ENCODE measurements at regions not wholly inside any gene's neighbourhood (a gene's known extent, or its start where the extent isn't known, plus 50 kb on each side); places are given as distances from the start of the nearest gene placed in this dataset.
A peak's percentile ranks its signal among the peaks of the same experiment; 100 is the strongest.
"Not testable (repeated sequence)": the region's sequence is repeated elsewhere in the genome, so short reads cannot be mapped to it uniquely, and the experiment has no call there.

DNA sequence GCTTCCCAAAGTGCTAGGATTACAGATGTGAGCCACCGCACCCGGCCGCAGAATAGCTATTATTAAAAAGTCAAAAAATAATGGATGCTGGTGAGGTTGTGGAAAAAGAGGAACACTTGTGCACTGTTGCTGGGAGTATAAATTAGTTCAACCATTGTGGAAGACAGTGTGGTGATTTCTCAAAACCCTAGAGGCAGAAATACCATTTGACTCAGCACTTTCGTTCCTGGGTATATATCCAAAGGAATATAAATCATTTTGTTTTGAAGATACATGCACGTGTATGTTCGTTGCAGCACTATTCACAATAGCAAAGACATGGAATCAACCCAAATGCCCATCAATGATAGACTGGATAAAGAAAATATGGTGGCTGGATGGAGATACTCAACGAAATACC is 132.1 kb upstream of the MED13 start:
- DNase-seq (ENCODE audit: low spot score) = not testable (repeated sequence)

DNA sequence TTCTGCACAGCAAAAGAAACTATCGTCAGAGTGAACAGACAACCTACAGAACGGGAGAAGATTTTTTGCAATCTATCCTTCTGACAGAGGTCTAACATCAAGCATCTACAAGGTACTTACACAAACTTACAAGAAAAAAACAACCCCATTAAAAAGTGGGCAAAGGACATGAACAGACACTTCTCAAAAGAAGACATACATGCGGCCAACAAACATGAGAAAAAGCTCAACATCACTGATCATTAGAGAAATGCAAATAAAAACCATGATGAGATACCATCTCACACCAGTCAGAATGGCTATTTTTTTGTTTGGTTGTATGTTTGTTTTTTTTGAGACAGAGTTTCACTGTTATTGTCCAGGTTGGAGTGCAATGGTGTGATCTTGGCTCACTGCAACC is 131.5 kb upstream of the MED13 start:
- DNase-seq (ENCODE audit: low spot score) = not testable (repeated sequence)

DNA sequence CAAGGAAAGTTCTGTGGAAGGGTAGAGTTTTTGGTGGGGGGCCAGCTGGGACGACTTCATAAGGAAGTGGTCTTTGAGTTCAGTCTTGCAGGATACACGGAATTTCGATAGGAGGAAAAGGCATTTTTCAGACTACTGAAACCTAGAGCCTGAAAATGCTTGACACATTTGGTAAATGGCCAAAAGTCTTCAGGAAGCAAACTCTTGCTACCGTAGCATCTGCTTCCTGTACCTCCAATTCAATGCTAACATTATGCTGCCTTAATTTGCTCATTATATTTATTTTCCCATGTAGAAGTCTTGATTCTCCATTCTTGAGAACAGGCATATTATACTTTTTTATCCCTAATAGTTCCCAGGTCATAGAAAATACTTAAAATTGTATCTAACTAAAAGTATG is 129.3 kb upstream of the MED13 start:
- DNase-seq (ENCODE audit: low spot score) = no peak

DNA sequence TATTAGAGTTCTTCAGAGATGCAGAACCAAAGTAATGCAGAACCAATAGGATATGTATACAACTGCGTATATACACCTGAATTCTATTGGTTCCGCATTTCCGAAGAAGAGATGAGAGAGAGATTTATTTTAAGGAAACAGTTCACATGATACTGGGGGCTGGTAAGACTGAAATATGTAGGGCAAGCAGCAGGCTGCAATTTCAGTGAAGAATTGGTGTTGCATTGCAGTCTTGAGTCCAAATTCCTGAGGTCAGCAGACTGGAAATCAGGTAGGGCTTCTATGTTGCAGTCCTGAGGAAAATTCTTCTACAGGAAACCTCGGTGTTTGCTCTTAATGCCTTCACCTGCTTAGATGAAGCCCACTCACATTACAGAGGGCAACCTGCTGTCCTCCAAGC is 128.2 kb upstream of the MED13 start:
- no peak for DNase-seq (ENCODE audit: low spot score)

DNA sequence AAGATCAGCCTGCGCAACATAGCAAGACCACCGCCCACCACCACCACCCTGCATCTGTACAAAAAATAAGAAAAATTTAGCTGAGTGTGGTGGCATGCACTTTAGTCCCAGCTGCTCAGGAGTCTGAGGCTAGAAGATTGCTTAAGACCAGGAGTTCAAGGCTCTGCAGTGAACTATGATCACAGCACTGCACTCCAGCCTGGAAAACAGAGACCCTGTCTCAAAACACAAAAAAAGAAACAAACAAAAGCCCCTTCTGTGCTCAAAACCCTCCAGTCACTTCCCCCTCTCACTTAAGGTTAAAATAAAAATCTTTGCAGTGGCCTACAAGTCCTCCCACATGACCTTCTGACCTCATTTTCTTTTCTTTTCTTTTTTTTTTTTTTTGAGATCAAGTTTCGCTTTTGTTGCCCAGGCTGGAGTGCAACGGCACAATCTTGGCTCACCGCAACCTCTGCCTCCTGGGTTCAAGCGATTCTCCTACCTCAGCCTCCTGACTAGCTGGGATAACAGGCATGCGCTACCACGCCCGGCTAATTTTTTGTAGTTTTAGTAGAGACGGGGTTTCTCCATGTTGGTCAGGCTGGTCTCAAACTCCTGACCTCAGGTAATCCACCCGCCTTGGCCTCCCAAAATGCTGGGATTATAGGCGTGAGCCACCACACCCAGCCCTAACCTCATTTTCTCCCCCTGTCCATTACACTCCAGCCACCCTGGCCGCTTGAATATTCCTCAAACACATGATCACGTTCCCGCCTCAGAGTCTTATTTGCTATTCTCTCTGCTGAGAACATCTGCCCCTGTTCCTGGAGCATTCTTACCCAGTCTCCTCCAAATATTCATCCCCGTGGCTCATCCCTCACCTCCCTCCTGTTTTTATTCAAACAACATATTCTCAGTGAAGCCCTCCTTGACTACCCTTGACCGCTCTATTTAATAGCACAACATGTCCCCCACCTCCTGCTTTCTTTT is 126.6 kb upstream of the MED13 start:
- no peak for DNase-seq (ENCODE audit: low spot score)

DNA sequence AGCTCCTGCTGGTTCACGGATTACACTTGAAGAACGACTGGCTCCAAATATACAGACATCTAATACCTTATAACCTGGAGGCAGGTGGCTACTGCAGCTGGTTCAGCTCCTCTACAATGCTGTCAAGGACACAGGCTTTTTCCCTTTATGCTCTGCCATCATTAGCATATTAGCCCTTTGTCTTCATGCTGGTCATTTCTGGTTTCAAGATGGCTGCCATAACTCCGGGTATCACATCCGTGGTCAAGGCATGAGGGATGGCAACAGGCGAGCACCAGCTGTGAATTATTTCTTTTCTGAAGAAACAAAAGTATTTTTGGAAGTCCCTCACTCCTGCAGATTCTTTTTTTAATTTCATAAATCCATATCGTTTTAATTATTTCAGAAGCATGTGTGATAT is 124.3 kb upstream of the MED13 start:
- DNase-seq (ENCODE audit: low spot score) = no peak

DNA sequence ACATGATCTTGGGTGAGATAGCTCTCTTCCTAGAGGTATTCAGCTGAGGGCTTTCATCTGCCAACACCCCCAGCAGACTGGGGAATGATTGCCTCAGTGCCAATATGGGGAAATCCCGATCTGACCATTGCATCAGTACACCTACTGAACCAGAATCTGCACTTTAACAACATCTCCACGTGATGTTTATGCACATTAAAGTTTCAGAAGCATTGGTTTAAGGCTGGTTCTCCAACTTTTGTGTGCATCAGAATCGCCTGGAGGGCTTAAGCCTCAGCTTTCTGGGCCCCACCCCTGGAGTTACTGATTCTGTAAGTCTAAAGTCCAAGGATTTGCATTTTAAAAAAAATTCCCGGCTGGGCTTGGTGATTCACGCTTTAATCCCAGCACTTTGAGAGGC is 123.6 kb upstream of the MED13 start:
- DNase-seq (ENCODE audit: low spot score) = no peak

DNA sequence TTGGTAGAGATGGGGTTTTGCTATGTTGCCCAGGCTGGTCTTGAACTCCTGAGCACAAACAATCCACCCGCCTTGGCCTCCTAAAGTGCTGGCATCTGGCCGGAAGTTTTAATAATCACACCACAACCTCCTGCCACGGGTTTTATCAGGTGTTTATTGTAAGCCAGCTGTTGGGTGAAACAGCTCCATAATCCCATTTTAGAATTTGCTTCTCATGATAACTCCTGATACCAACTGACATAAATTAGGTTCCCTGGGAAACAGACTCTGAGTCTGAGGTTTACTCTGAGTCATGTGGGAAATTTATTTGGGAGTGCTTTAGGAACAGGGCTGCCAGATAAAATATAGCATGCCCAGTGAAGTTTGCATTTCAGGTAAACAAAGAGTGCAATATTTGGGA is 122.6 kb upstream of the MED13 start:
- peak; percentile 95 for DNase-seq (ENCODE audit: low spot score)

DNA sequence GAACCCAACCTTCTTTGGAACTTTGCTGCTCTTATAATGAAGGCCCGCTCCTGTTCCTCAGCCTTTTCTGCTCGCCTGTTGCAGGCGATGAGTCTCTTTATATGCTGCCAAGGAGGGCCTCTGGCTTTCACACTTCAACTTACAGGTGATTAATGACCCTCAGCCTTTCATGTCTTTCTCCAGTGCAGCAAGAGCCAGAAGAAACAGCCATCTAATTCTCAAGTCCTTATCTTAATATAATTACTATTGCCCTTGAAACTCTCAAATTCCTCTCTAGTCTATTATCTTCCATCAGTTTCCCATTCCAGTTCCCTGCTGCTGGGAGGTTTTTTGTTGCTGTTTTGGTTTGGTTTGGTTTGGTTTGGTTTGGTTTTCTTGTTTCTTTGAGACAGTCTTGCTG is 121.8 kb upstream of the MED13 start:
- no peak for DNase-seq (ENCODE audit: low spot score)

DNA sequence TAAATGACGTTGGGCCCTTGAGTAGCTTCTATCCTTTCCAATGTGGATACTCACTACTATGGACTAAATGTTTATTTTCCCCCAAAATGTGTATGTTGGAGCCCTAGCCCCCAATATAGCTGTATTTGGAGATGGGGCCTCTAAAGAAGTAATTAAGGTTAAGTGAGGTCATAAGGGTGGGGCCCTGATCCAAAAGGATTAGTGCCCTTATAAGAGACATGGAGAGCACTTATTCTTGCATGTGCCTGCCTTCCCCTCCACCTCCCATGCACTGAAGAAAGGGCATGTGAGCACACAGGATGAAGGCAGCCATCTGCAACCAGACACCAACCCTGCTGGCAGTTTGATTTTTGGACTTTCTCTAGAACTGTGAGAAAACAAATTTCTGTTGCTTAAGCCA is 115.7 kb upstream of the MED13 start:
- DNase-seq (ENCODE audit: low spot score) = no peak

DNA sequence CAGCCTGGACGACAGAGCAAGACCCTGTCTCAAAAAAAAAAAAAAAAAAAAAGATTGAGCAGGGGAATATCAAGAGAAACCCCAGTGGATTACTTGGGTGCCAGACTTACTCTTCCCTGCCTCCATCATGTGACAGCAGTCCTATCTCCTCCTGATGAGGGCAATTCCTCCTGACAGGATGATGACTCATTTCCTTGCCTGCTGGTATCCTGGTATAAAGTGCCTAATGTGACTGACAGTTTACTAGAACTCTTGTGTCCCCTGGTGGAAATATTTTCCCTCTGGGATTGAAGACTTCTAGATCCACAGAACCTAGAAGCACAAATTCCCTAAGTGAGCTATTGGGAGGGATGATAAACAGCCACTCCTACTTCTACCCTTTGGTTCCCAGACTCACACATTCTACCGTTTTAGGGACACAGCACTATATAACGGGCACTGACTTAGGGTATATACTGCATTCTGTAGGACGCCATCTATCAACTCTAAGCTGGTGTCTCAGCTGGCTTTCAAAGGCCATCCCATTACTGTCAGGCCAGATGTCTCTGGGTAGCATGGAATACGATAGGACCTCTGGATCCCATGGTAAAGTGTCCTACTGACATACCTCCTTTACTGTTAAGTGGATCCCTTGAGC is 114.6 kb upstream of the MED13 start:
- peak; percentile 98 for DNase-seq (ENCODE audit: low spot score)

DNA sequence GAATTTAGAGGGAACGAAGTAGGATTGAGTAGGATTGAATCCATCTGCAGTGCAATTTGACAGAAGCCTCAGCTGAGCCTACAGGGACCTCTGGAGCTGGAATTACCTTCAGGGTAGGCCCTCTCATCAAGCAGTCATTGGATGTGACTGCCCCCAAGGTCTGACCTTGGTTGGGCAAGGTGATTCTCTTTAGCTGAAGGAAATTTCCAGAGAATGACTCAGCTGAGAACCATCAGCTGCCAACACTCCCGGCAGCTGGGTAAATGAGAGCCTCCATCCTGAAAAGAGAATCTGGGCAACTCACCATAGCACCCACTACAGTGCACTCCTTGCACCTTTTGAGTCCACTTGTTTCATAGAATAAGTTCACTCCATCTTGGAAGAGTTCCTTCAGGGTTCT is 113.5 kb upstream of the MED13 start:
- DNase-seq (ENCODE audit: low spot score) = peak; percentile 78

DNA sequence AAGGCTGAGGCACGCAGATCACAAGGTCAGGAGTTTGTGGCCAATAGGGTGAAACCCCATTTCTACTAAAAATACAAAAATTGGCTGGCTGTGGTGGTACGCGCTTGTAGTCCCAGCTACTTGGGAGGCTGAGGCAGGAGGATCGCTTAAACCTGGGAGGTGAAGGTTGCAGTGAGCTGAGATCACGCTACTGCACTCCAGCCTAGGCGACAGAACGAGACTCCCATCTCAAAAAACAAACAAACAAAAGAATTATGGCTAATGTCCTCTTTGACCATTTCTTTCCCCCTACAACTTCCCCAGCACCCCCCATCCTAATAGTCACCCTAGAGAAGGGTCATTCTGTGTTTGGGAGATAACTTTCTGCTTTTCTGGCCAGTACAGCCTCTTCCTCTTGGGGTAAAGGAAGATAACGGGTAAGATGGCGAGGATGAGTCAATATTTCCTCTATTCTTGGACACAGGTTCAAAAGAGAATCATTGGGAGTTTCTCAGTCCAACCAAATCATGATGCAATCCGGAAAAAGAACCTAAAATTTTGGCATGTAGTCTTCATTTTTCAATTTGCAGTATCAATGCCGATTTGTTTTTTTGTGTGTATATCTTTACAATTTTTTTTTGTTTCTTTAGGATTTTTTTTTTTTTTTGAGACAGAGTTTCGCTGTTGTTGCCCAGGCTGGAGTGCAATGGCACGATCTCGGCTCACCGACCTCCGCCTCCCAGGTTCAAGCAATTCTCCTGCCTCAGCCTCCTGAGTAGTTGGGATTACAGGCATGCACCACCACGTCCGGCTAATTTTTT is 107.6 kb upstream of the MED13 start:
- DNase-seq (ENCODE audit: low spot score) = no peak

DNA sequence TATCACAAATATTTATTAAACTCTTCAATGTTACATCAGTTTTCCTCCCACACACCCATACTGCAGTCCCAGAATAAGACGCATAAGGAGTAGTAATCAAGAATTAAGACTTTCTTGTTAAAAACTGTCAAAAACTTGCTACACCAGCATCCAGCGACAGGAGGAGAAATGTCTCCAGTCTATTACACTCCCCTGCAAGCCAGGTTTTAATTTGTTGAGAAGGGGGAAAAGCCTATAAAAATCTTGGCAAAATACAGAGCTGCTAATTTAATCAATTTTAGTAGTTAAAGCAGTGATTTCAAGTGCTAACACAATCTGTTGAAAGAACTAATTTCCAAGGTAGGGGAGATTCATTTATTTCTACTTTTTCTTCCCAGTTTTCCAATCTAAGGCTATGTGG is 102.0 kb upstream of the MED13 start:
- no peak for DNase-seq (ENCODE audit: low spot score)

DNA sequence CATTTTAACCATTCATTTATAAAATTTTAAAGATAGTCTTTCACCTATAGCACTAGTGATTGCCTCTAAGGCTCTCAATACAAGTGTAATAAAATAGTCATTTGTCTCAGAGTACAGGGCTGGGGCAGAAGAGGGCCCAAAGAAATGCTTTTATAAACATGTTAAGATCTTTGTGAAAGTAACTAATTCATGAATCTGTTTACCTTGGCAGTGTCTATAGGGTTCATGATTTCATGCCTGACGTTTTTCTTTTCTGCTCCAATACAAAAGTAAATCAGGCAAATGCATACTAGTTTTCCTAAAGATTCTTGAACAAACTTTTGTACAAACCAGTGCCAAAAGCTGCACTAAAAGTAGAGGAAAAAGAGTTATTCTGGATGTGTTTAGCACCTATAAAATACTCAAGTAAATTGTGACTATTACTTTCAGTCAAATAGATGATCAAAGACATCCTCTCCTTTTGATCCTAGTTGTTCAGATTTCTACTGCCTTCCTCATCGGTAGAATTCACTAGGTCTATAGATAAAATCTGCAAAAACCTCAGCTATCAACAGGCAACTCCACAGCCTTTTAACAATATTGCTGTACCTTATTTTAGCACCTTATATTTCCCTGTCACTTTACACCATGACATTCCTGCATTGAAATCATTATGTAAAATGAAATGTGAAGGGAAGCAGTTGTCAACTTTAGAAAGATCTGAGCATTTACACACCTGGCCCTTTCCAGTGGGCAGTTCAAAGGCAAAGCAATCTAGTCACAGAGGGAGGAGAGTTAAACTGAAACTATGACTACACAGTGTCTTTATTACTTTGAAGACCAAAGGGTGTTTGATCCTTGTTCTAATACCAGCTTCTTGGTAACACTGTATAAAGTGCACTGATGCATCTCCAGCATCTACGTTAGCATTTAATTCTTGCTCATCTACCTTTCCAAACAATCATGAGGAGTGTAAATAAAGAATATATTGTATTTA is 100.0 kb upstream of the MED13 start:
- DNase-seq (ENCODE audit: low spot score) = no peak

DNA sequence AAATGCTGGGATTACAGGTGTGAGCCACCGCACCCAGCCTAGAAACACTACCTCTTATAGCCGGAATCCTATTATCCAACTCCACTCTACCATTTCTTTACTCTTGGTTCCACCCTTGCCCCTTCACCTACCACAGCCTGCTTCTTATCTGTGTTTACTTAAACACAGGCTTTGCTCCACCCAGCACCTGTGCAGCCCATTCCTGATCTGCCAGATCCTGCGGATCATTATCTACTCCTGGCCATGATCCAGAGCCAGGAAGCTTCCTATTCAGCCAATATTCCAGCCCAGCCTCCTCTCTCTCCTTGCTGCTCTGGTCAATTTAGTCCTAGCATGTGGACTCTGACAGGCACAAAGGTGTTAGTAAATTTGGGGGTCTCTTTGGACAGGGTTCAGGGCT is 98.8 kb upstream of the MED13 start:
- DNase-seq (ENCODE audit: low spot score) = no peak

DNA sequence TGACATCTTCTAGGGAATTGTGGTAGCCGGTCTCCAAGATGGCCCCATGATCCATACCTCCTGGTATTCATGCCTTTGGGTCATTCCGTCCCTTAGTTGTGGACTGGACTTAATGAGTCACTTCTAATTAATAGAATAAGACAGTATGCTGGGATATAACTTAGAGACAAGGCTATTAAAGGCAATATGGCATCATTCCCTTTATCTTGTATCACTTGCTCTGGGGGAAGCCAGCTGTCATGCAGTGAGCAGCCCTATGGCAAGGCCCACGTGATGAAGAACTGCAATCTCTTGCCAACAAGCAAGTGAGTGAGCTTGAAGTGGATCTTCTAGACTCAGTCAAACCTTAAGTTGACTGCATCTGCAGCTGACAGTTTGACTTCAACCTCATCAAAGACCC is 97.8 kb upstream of the MED13 start:
- DNase-seq (ENCODE audit: low spot score) = no peak

DNA sequence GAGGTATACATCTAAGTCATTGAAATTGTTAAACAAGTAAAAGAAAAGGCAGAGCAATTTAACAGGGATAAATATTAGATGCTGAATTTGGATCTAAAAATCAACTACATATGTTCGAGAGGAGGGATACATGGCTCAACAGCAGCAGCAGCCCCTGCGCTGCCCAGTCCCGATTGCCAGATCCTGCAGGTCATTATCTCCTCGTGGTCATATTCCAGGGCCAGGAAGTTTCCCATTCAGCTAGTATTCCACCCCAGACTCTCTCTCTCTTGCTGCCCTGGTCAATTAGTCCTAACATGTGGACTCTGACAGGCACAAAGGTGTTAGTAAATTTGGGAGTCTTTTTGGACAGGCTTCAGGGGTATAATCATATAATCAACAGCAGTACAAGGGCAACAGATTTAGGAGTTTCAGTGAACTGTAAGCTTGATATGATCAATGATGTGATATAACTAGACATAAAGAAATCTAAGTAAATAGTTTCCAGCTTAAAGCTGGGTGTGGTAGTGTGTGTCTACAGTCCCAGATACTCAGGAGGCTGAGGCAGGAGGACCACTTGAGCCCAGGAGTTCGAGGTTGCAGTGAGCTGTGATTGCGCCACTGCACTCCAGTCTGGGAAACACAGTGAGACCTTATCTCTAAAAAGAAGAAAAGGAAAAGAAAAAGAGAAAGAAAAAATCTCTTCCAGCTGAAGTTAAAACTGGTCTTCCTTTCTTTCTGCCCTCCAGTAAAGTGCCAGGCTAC is 96.5 kb upstream of the MED13 start:
- DNase-seq (ENCODE audit: low spot score) = no peak

DNA sequence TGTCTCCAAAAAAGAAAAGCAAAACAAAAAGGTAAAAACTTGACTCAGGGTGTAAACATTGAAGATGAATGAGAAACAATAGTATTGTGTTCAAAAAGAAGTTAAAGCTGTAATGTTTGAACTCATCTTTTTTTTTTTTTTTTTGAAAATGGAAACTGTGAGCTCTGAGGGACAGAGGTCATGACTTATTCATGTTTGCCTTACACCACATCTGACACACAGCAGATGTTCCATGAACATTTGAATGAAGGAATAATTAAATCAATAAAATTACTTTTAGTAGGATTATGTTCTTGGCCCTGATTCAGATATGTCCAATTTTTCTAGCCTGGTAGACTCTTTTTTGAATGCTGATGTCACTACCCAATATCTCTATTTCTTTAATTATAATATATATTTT is 95.7 kb upstream of the MED13 start:
- DNase-seq (ENCODE audit: low spot score) = no peak

DNA sequence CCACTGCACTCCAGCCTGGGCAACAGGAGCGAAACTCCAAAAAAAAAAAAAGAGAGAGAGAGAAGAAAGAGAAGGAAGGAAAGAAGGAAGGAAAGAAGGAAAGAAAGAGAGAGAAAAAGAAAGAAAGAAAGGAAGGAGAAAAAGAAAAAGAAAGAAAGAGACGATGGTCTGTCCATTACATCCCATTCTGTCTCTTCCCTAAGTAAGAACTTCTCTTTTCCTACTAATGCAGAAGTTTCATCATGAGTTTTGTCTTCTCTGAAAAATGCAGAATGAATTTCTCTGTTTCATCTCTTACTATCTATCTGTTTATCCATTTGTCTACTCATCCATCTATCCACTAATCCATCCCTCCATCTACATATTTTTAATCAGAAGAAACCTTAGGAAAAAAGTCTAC is 94.9 kb upstream of the MED13 start:
- no peak for DNase-seq (ENCODE audit: low spot score)

DNA sequence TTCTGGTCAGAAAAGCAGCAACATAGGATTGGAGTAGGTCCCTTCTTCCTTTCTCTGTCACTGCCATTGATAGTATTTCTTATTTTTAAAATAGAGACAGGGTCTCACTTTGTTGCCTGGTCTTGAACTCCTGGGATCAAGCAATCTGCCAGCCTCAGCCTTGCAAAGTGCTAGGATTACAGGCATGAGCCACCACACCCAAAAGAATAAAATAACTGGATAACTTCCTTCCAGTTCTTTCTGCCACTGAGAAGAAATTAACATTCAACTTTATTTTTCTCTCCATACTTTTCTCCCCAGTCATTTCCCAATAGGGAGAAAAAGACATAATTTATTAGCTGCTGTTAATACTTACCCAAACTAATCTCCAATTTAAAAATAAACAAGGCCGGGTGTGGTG is 91.9 kb upstream of the MED13 start:
- DNase-seq (ENCODE audit: low spot score) = no peak

All from A172 (cell line).